Activated CD8-positive, alpha-beta T cell treated with anti-CD3 and anti-CD28 coated beads for 36 hours (primary cell): ENCODE measurements at regions not wholly inside any gene's neighbourhood (a gene's known extent, or its start where the extent isn't known, plus 50 kb on each side); places are given as distances from the start of the nearest gene placed in this dataset.

Experiments
- ATAC-seq: fragments of 200-7000 bp; cut with Tn5 transposase; one replicate; pipeline ENCODE4 v1.10.0; 2021; ENCODE audit warnings: mild to moderate bottlenecking, moderate library complexity
- CTCF ChIA-PET: fragments of 350-600 bp; sonication (Branson Sonifier 250); formaldehyde crosslinking; loops from one replicate; lab custom pipeline; 2021; ENCODE audit warnings: antibody characterized with exemption; lab: Charles Lee
- POLR2A ChIA-PET: fragments of 350-600 bp; sonication (Branson Sonifier 250); formaldehyde crosslinking; loops from one replicate; lab custom pipeline; 2021; ENCODE audit warnings: antibody characterized with exemption; lab: Charles Lee
- DNase-seq: peaks from one replicate; pipeline ENCODE4 v3.0.0-alpha.2; 2020
- H3K27ac Mint-ChIP-seq: one replicate; pipeline ENCODE4 v1.8.0; 2021; ENCODE audit warnings: mild to moderate bottlenecking, mixed read lengths
- H3K27me3 Mint-ChIP-seq: one replicate; pipeline ENCODE4 v1.8.0; 2021; ENCODE audit warnings: mixed read lengths
- H3K36me3 Mint-ChIP-seq: one replicate; pipeline ENCODE4 v1.8.0; 2021; ENCODE audit warnings: low read depth, mixed read lengths
- H3K4me1 Mint-ChIP-seq: one replicate; pipeline ENCODE4 v1.8.0; 2021; ENCODE audit warnings: low read depth, mixed read lengths
- H3K4me3 Mint-ChIP-seq: one replicate; pipeline ENCODE4 v1.8.0; 2021; ENCODE audit warnings: mild to moderate bottlenecking, moderate library complexity, mixed read lengths
- H3K9me3 Mint-ChIP-seq: one replicate; pipeline ENCODE4 v1.8.0; 2021; ENCODE audit warnings: mixed read lengths
- CTCF ChIP-seq: fragments of 200-600 bp; IDR thresholded peaks from one replicate; pipeline ENCODE4 v1.8.0; 2022; ENCODE audit warnings: antibody characterized with exemption, mild to moderate bottlenecking
- intact Hi-C: fragments of 100-400 bp; cut with micrococcal nuclease; formaldehyde crosslinking; loops from one replicate; pipeline ENCODE4 v1.10.0; 2022

- Mint-ChIP-seq H3K27me3 (peaks cover 1% of the 10 kb centered on the region), H3K4me3 (no peak overlapping the region), H3K36me3 (no peaks in the 10 kb centered on the region), H3K9me3 (no peaks in the 10 kb centered on the region), H3K27ac (no peak overlapping the region), H3K4me1 (no peaks in the 10 kb centered on the region)
- ATAC-seq, result peak; percentile 37
- POLR2A ChIA-PET, result no interaction called here
- TF ChIP-seq CTCF, result no peak
- DNase-seq, result peak; percentile 6
- CTCF ChIA-PET, result no interaction called here
- intact Hi-C loops, result no loop called here
These were observed 68.0 kb upstream of the AP4E1 start for GRCh38 chr15:50840520-50840919.

GRCh38 chr15:50837256-50837770 lies 71.2 kb upstream of the AP4E1 start:
- Mint-ChIP-seq H3K27ac (no peak overlapping the region), H3K9me3 (no peaks in the 10 kb centered on the region), H3K4me1 (no peaks in the 10 kb centered on the region), H3K4me3 (no peak overlapping the region), H3K36me3 (no peaks in the 10 kb centered on the region), H3K27me3 (peaks cover 1% of the 10 kb centered on the region)
- no peak for TF ChIP-seq CTCF
- DNase-seq (no peak), ATAC-seq (no peak)
- intact Hi-C loops, result no loop called here
- ChIA-PET CTCF (interaction anchor here (1.0 kb wide), 1 partner anchor 27 kb away, joined by 3 read pairs; no protein-coding TSS in a partner anchor), POLR2A (interaction anchor here (0.6 kb wide), 1 partner anchor 90 kb away, joined by 5 read pairs; no protein-coding TSS in a partner anchor)

GRCh38 chr15:50830477-50831354 lies 65.2 kb upstream of the SPPL2A start:
- no peaks in the 10 kb centered on the region for H3K4me1 Mint-ChIP-seq
- no peaks in the 10 kb centered on the region for H3K9me3 Mint-ChIP-seq
- ATAC-seq (no peak), DNase-seq (no peak)
- POLR2A ChIA-PET, result no interaction called here
- intact Hi-C loops, result no loop called here
- peaks cover 9% of the 10 kb centered on the region for H3K27me3 Mint-ChIP-seq
- H3K36me3 Mint-ChIP-seq, result no peaks in the 10 kb centered on the region
- no peak overlapping the region for H3K27ac Mint-ChIP-seq
- no peak for TF ChIP-seq CTCF
- CTCF ChIA-PET, result no interaction called here
- no peak overlapping the region for H3K4me3 Mint-ChIP-seq

- intact Hi-C loops, result no loop called here
- Mint-ChIP-seq H3K27me3 (peaks cover 9% of the 10 kb centered on the region), H3K4me1 (no peaks in the 10 kb centered on the region), H3K27ac (no peak overlapping the region), H3K36me3 (no peaks in the 10 kb centered on the region), H3K4me3 (no peak overlapping the region), H3K9me3 (no peaks in the 10 kb centered on the region)
- DNase-seq (no peak), ATAC-seq (no peak)
- CTCF ChIA-PET, result no interaction called here
- no peak for TF ChIP-seq CTCF
- POLR2A ChIA-PET, result no interaction called here
These were observed 63.2 kb upstream of the SPPL2A start for GRCh38 chr15:50828610-50829206.

GRCh38 chr15:50825946-50826345 lies 60.4 kb upstream of the SPPL2A start:
- Mint-ChIP-seq H3K36me3 (no peaks in the 10 kb centered on the region), H3K4me3 (no peak overlapping the region), H3K9me3 (no peaks in the 10 kb centered on the region), H3K27me3 (peaks cover 7% of the 10 kb centered on the region), H3K4me1 (no peaks in the 10 kb centered on the region), H3K27ac (no peak overlapping the region)
- DNase-seq (no peak), ATAC-seq (no peak)
- CTCF ChIA-PET, result interaction anchor here (1.4 kb wide), 1 partner anchor 38 kb away, joined by 3 read pairs; no protein-coding TSS in a partner anchor
- no peak for TF ChIP-seq CTCF
- POLR2A ChIA-PET, result no interaction called here
- intact Hi-C loops, result no loop called here
